ENCODE measurements at regions not wholly inside any gene's neighbourhood (a gene's known extent, or its start where the extent isn't known, plus 50 kb on each side); places are given as distances from the start of the nearest gene placed in this dataset.

- H3K27me3 ChIP-seq: no peaks in the 10 kb centered on the region
- no peak overlapping the region for H3K27ac ChIP-seq
- intact Hi-C loops (cut with DNase I): no loop called here
- H3K4me1 ChIP-seq: peaks cover 0 to 18% (median 10%) of the 10 kb centered on the region in 9 donors
- WGBS, 2 donors: 90 to 94% methylated on average over 5 of the region's 5 CpGs
- no peaks in the 10 kb centered on the region for H3K36me3 ChIP-seq
- no peak overlapping the region for H3K4me3 ChIP-seq
- no peak for TF ChIP-seq CTCF (IDR thresholded peaks at IDR 0.05)
- DNase-seq (no peak), ATAC-seq (no peak)
- H3K9me3 ChIP-seq: no peaks in the 10 kb centered on the region
Observed at GRCh38 chr2:47315475-47315874, 53.6 kb upstream of the EPCAM start.

- Histone ChIP-seq H3K27me3 (no peaks in the 10 kb centered on the region), H3K27ac (no peak overlapping the region), H3K4me1 (peaks cover 2 to 32% (median 17%) of the 10 kb centered on the region in 9 donors), H3K36me3 (no peaks in the 10 kb centered on the region), H3K4me3 (no peak overlapping the region), H3K9me3 (no peaks in the 10 kb centered on the region)
- intact Hi-C loops (cut with DNase I): loop anchor here in 1 of 10 donors (5.0 kb wide), 1 partner anchor 41 kb away; no protein-coding TSS in a partner anchor
- no peak for DNase-seq
- no peak for TF ChIP-seq CTCF (IDR thresholded peaks at IDR 0.05)
- no peak for ATAC-seq
- 82 to 92% methylated on average over 2 of the region's 2 CpGs for WGBS, 2 donors
Observed at GRCh38 chr2:47313728-47314127, 55.4 kb upstream of the EPCAM start.

- no peak for DNase-seq
- peak in 1 of 8 donors; percentile 72 for ATAC-seq
- Histone ChIP-seq H3K36me3 (no peaks in the 10 kb centered on the region), H3K9me3 (no peaks in the 10 kb centered on the region), H3K4me1 (peaks cover 2 to 35% (median 17%) of the 10 kb centered on the region in 9 donors), H3K27ac (no peak overlapping the region), H3K27me3 (no peaks in the 10 kb centered on the region), H3K4me3 (no peak overlapping the region)
- no peak for TF ChIP-seq CTCF (IDR thresholded peaks at IDR 0.05)
- intact Hi-C loops (cut with DNase I): loop anchor here in 1 of 10 donors (5.0 kb wide), 1 partner anchor 41 kb away; no protein-coding TSS in a partner anchor
- WGBS, 2 donors: 52 to 56% methylated on average over 6 of the region's 6 CpGs
Observed at GRCh38 chr2:47313141-47313691, 55.9 kb upstream of the EPCAM start.

GRCh38 chr2:47312491-47312850, 56.6 kb upstream of the EPCAM start:
- intact Hi-C loops (cut with DNase I): loop anchor here in 1 of 10 donors (5.0 kb wide), 1 partner anchor 40 kb away; no protein-coding TSS in a partner anchor
- 96 to 97% methylated on average over 1 of the region's 1 CpG for WGBS, 2 donors
- Histone ChIP-seq H3K27ac (peak overlapping the region in 4 of 10 donors; percentile 1 to 75 (median 70)), H3K36me3 (no peaks in the 10 kb centered on the region), H3K4me1 (peaks cover 2 to 42% (median 17%) of the 10 kb centered on the region in 9 donors), H3K4me3 (no peak overlapping the region), H3K27me3 (no peaks in the 10 kb centered on the region), H3K9me3 (no peaks in the 10 kb centered on the region)
- no peak for ATAC-seq
- DNase-seq: no peak
- TF ChIP-seq CTCF (IDR thresholded peaks at IDR 0.05): no peak

Data from heart right ventricle (tissue), 16 donors.